ENCODE measurements at regions not wholly inside any gene's neighbourhood (a gene's known extent, or its start where the extent isn't known, plus 50 kb on each side); places are given as distances from the start of the nearest gene placed in this dataset.

DNA sequence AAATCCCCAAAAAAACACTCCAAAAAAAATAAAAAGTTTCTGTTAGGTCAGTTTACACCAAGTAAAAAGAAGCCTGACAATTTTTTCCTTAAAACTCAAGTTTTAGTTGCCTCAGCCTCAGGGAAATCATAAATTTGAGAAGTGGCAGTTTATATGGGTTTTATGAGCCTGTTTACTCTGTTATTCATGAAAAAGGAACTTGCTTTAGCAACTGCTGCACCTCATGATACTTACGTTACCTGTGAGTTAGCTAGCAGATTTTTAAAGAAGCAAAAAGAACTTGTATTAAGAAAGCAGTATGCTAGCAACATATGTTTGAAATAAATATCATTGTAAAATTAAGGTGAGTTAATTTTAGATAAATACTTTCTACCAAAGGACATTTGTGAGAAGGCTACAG lies 1264.5 kb upstream of the PHF14 start:
- Histone ChIP-seq H3K4ac (ENCODE audit: low read depth, low read length) (no peak overlapping the region), H3K4me1 (ENCODE audit: control insufficient read depth, insufficient read depth, low read length) (no peaks in the 10 kb centered on the region), H3K4me2 (ENCODE audit: low read depth, low read length) (no peak overlapping the region), H3K36me3 (ENCODE audit: control insufficient read depth, insufficient read depth, low read length) (no peaks in the 10 kb centered on the region), H3K4me3 (ENCODE audit: insufficient read depth, low read depth, low read length) (no peak overlapping the region), H3K9me1 (ENCODE audit: insufficient read depth, low read length) (no peaks in the 10 kb centered on the region), H3K27me3 (ENCODE audit: control insufficient read depth, insufficient read depth, low read length) (no peaks in the 10 kb centered on the region), H4K20me1 (ENCODE audit: insufficient read depth, low read length) (no peaks in the 10 kb centered on the region), H2BK120ac (ENCODE audit: low read depth, low read length) (no peak overlapping the region), H2AK9ac (replicated peaks; ENCODE audit: low read depth, low read length, poor library complexity) (no peak overlapping the region), H3K9ac (ENCODE audit: low read depth, low read length) (no peak overlapping the region), H2AFZ (replicated peaks; ENCODE audit: low read length, poor library complexity) (no peak overlapping the region), H3K27ac (ENCODE audit: insufficient read depth, low read length) (no peak overlapping the region), H3K18ac (ENCODE audit: low read depth, low read length) (no peak overlapping the region), H3K23ac (ENCODE audit: low read depth, low read length) (no peak overlapping the region), H4K8ac (ENCODE audit: low read depth in 2 of 2, low read length in 2 of 2) (no peak overlapping the region), H2BK5ac (ENCODE audit: low read depth, low read length, poor library complexity, severe bottlenecking) (no peak overlapping the region), H4K5ac (ENCODE audit: low read depth, low read length) (no peak overlapping the region), H3K9me3 (ENCODE audit: control insufficient read depth, insufficient read depth, low read length) (peaks cover 6% of the 10 kb centered on the region), H3K14ac (replicated peaks; ENCODE audit: low read depth, low read length) (no peak overlapping the region), H2BK20ac (ENCODE audit: low read depth, low read length) (no peak overlapping the region), H3K56ac (ENCODE audit: extremely low read depth, insufficient read depth, low read length) (no peak overlapping the region), H2AK5ac (ENCODE audit: low read depth, low read length) (no peak overlapping the region), H2BK15ac (ENCODE audit: low read depth, low read length) (no peak overlapping the region), H3K79me1 (ENCODE audit: low read depth in 1 of 2, low read length in 2 of 2) (no peaks in the 10 kb centered on the region), H4K91ac (ENCODE audit: insufficient read depth, low read depth, low read length) (no peak overlapping the region)
- DNase-seq (no peak), ATAC-seq (ENCODE audit: low read depth) (no peak)
- intact Hi-C loops (cut with micrococcal nuclease), result no loop called here
- dilution Hi-C loops (cut with HindIII; ENCODE audit: low sequenced_read_pairs, unreplicated experiment), result no loop called here
- BruUV-seq (replicated peaks), result no TSS peak
- TF ChIP-seq RCOR1 (IDR thresholded peaks at IDR 0.05; ENCODE audit: insufficient replicate concordance, low read length), result no peak
- CTCF ChIA-PET, result no interaction called here
- in situ Hi-C loops (cut with MboI; ENCODE audit: low sequenced_read_pairs), result no loop called here
- POLR2A ChIA-PET (ENCODE audit: unreplicated experiment), result no interaction called here
- WGBS, 2 experiments (ENCODE audit: extremely low coverage in 2 of 2, insufficient read length in 1 of 2), result no CpG with 5 or more reads among the region's 1 CpG

All from IMR-90 (cell line).